HEK293T (cell line): ENCODE measurements at regions not wholly inside any gene's neighbourhood (a gene's known extent, or its start where the extent isn't known, plus 50 kb on each side); places are given as distances from the start of the nearest gene placed in this dataset.

Source experiments
- CTCF ChIA-PET: fragments of 350-600 bp; formaldehyde crosslinking; extraction: SDS; loops from one replicate; lab custom pipeline; 2021; ENCODE audit warnings: antibody characterized with exemption, inconsistent platforms; lab: Yijun Ruan, JAX
- POLR2A ChIA-PET: fragments of 350-600 bp; formaldehyde crosslinking; extraction: SDS; loops from one replicate; lab custom pipeline; 2020; ENCODE audit warnings: antibody characterized with exemption, inconsistent platforms; lab: Yijun Ruan, JAX
- DNase-seq: peaks from one replicate; pipeline ENCODE4 v3.0.0; 2012; ENCODE audit warnings: mixed read lengths; ENCODE audit errors: extremely low spot score
- ARNT ChIP-seq: fragments of 450-650 bp; IDR thresholded peaks from 2 replicates; pipeline ENCODE4 v1.6.1; 2017; ENCODE audit warnings: mild to moderate bottlenecking
- BHLHE40 ChIP-seq: fragments of 450-650 bp; IDR thresholded peaks from 2 replicates; pipeline ENCODE4 v1.6.1; 2016; ENCODE audit warnings: mild to moderate bottlenecking, moderate library complexity, borderline replicate concordance
- CTBP1 ChIP-seq: fragments of 450-650 bp; IDR thresholded peaks from 2 replicates; pipeline ENCODE4 v1.6.1; 2016; ENCODE audit warnings: borderline replicate concordance
- ELF4 ChIP-seq: fragments of 450-650 bp; IDR thresholded peaks from 2 replicates; pipeline ENCODE4 v1.6.1; 2017; ENCODE audit warnings: antibody characterized with exemption
- FOXA1 ChIP-seq: fragments of 450-650 bp; IDR thresholded peaks from 2 replicates; pipeline ENCODE4 v1.6.1; 2016; ENCODE audit warnings: mild to moderate bottlenecking
- FOXK2 ChIP-seq: fragments of 450-650 bp; IDR thresholded peaks from 2 replicates; pipeline ENCODE4 v1.6.1; 2016; ENCODE audit warnings: mild to moderate bottlenecking
- FOXM1 ChIP-seq: fragments of 450-650 bp; IDR thresholded peaks from 2 replicates; pipeline ENCODE4 v1.6.1; 2017; ENCODE audit warnings: mild to moderate bottlenecking, borderline replicate concordance
- HDGF ChIP-seq: fragments of 450-650 bp; IDR thresholded peaks from 2 replicates; pipeline ENCODE4 v1.6.1; 2017; ENCODE audit warnings: antibody characterized with exemption, borderline replicate concordance
- L3MBTL2 ChIP-seq: fragments of 450-650 bp; conservative IDR thresholded peaks from 2 replicates; pipeline ENCODE4 v1.6.1; 2016; ENCODE audit warnings: mild to moderate bottlenecking
- LEF1 ChIP-seq: fragments of 450-650 bp; IDR thresholded peaks from 2 replicates; pipeline ENCODE4 v1.6.1; 2017; ENCODE audit warnings: mild to moderate bottlenecking, borderline replicate concordance
- NFRKB ChIP-seq: fragments of 450-650 bp; IDR thresholded peaks from 2 replicates; pipeline ENCODE4 v1.6.1; 2016; ENCODE audit warnings: mild to moderate bottlenecking, moderate library complexity
- PKNOX1 ChIP-seq: fragments of 450-650 bp; IDR thresholded peaks from 2 replicates; pipeline ENCODE4 v1.6.1; 2016
- SP1 ChIP-seq: fragments of 450-650 bp; IDR thresholded peaks from 2 replicates; pipeline ENCODE4 v1.6.1; 2017
- SUZ12 ChIP-seq: fragments of 450-650 bp; IDR thresholded peaks from 2 replicates; pipeline ENCODE4 v1.6.1; 2016; ENCODE audit warnings: mild to moderate bottlenecking
- TARDBP ChIP-seq: fragments of 450-650 bp; IDR thresholded peaks from 2 replicates; pipeline ENCODE4 v1.6.1; 2016
- ZNF384 ChIP-seq: fragments of 450-650 bp; IDR thresholded peaks from 2 replicates; pipeline ENCODE4 v1.6.1; 2016

GRCh38 chr14:86543521-86543920 lies 1013.6 kb downstream of the FLRT2 start:
- TF ChIP-seq ARNT: no peak
- TF ChIP-seq SUZ12: no peak
- TF ChIP-seq NFRKB: no peak
- no peak for TF ChIP-seq FOXA1
- POLR2A ChIA-PET: no interaction called here
- CTCF ChIA-PET: no interaction called here
- no peak for DNase-seq

GRCh38 chr14:86541972-86542371 lies 1012.0 kb downstream of the FLRT2 start:
- POLR2A ChIA-PET: no interaction called here
- CTCF ChIA-PET: no interaction called here
- TF ChIP-seq SUZ12 (no peak), TARDBP (no peak), CTBP1 (no peak), L3MBTL2 (no peak), HDGF (no peak), ARNT (no peak), FOXM1 (no peak), LEF1 (no peak), FOXA1 (no peak), BHLHE40 (no peak)

GRCh38 chr14:86540636-86541247 lies 1010.8 kb downstream of the FLRT2 start:
- no peak for TF ChIP-seq ELF4
- no peak for TF ChIP-seq ARNT
- no peak for TF ChIP-seq CTBP1
- TF ChIP-seq BHLHE40: no peak
- no peak for TF ChIP-seq L3MBTL2
- TF ChIP-seq FOXA1: no peak
- no peak for TF ChIP-seq SUZ12
- no peak for TF ChIP-seq FOXM1
- TF ChIP-seq TARDBP: no peak
- no peak for TF ChIP-seq LEF1
- no peak for DNase-seq
- CTCF ChIA-PET: no interaction called here
- POLR2A ChIA-PET: no interaction called here

More at GRCh38 chr14:86541972-86542371, 1012.0 kb downstream of the FLRT2 start:
- no peak for DNase-seq

- TF ChIP-seq ZNF384 (no peak), NFRKB (no peak), PKNOX1 (no peak)
- ChIA-PET CTCF (no interaction called here), POLR2A (no interaction called here)
- DNase-seq: no peak
Observed at GRCh38 chr14:86539361-86540070, 1009.6 kb downstream of the FLRT2 start.

- POLR2A ChIA-PET: no interaction called here
- CTCF ChIA-PET: no interaction called here
- no peak for TF ChIP-seq TARDBP
- no peak for TF ChIP-seq PKNOX1
- TF ChIP-seq ZNF384: no peak
- no peak for TF ChIP-seq FOXM1
- TF ChIP-seq BHLHE40: no peak
- TF ChIP-seq ELF4: no peak
- TF ChIP-seq SP1: no peak
- no peak for TF ChIP-seq HDGF
- TF ChIP-seq CTBP1: no peak
- no peak for TF ChIP-seq LEF1
- no peak for TF ChIP-seq ARNT
- TF ChIP-seq FOXA1: no peak
- no peak for TF ChIP-seq NFRKB
- TF ChIP-seq SUZ12: no peak
- TF ChIP-seq FOXK2: no peak
- TF ChIP-seq L3MBTL2: no peak
Observed at GRCh38 chr14:86533834-86534233, 1003.9 kb downstream of the FLRT2 start.

GRCh38 chr14:86532219-86532618 lies 1002.3 kb downstream of the FLRT2 start:
- no peak for TF ChIP-seq ZNF384
- TF ChIP-seq SP1: no peak
- TF ChIP-seq FOXK2: no peak
- POLR2A ChIA-PET: no interaction called here
- CTCF ChIA-PET: no interaction called here
- DNase-seq: no peak

More at GRCh38 chr14:86533834-86534233, 1003.9 kb downstream of the FLRT2 start:
- DNase-seq: no peak

GRCh38 chr14:86530457-86530856 lies 1000.5 kb downstream of the FLRT2 start:
- no peak for DNase-seq
- ChIA-PET CTCF (no interaction called here), POLR2A (no interaction called here)
- TF ChIP-seq HDGF (no peak), SP1 (no peak), ELF4 (no peak), ARNT (no peak), L3MBTL2 (no peak), FOXA1 (no peak), CTBP1 (no peak), TARDBP (no peak), ZNF384 (no peak), FOXM1 (no peak), PKNOX1 (no peak), LEF1 (no peak), FOXK2 (no peak), NFRKB (no peak), BHLHE40 (no peak), SUZ12 (no peak)
